NCI-H146 treated with DMSO at 0.1 percent for 48 hours (cell line): ENCODE measurements at regions not wholly inside any gene's neighbourhood (a gene's known extent, or its start where the extent isn't known, plus 50 kb on each side); places are given as distances from the start of the nearest gene placed in this dataset.
A peak's percentile ranks its signal among the peaks of the same experiment; 100 is the strongest.

ENCODE experiments used
- DNase-seq: peaks from one replicate; lab custom pipeline; 2025; ENCODE audit not compliant: unreplicated experiment; lab: John Stamatoyannopoulos, UW

GRCh38 chr1:59105548-59106507, 191.1 kb upstream of the FGGY start:
- no peak for DNase-seq

- no peak for DNase-seq
Observed at GRCh38 chr1:59107516-59107915, 189.4 kb upstream of the FGGY start.

- DNase-seq, result no peak
Observed at GRCh38 chr1:59107916-59108315, 189.0 kb upstream of the FGGY start.

GRCh38 chr1:59108481-59109317, 188.2 kb upstream of the FGGY start:
- DNase-seq, result no peak

GRCh38 chr1:59110271-59110670, 186.6 kb upstream of the FGGY start:
- DNase-seq, result no peak

- peak; percentile 16 for DNase-seq
Observed at GRCh38 chr1:59113876-59114457, 182.9 kb upstream of the FGGY start.

- no peak for DNase-seq
Observed at GRCh38 chr1:59115865-59116264, 181.0 kb upstream of the FGGY start.

- DNase-seq, result no peak
Observed at GRCh38 chr1:59116920-59117542, 179.9 kb upstream of the FGGY start.

- DNase-seq, result no peak
Observed at GRCh38 chr1:59122527-59122926, 174.4 kb upstream of the FGGY start.

- DNase-seq, result no peak
Observed at GRCh38 chr1:59123081-59123681, 173.7 kb upstream of the FGGY start.

- DNase-seq, result no peak
Observed at GRCh38 chr1:59124166-59124565, 172.7 kb upstream of the FGGY start.

GRCh38 chr1:59125154-59125553, 171.7 kb upstream of the FGGY start:
- DNase-seq, result no peak

- DNase-seq, result no peak
Observed at GRCh38 chr1:59125676-59126320, 171.1 kb upstream of the FGGY start.

- DNase-seq, result no peak
Observed at GRCh38 chr1:59126366-59126765, 170.5 kb upstream of the FGGY start.

GRCh38 chr1:59128239-59128736, 168.6 kb upstream of the FGGY start:
- DNase-seq, result no peak

- no peak for DNase-seq
Observed at GRCh38 chr1:59128784-59129227, 168.1 kb upstream of the FGGY start.

- no peak for DNase-seq
Observed at GRCh38 chr1:59132295-59132694, 164.6 kb upstream of the FGGY start.

- DNase-seq, result no peak
Observed at GRCh38 chr1:59133997-59134396, 162.9 kb upstream of the FGGY start.

GRCh38 chr1:59135761-59136255, 161.1 kb upstream of the FGGY start:
- DNase-seq, result no peak
